SJSA1 (cell line): ENCODE measurements at regions not wholly inside any gene's neighbourhood (a gene's known extent, or its start where the extent isn't known, plus 50 kb on each side); places are given as distances from the start of the nearest gene placed in this dataset.

Experiments
- DNase-seq, 2 experiments: peaks; one replicate each; pipeline ENCODE4 v3.0.0-alpha.2; 2015 to 2020; ENCODE audit warnings: low spot score in 2 of 2, low read depth in 1 of 2
- H3K27ac ChIP-seq: fragments of 250-450 bp; sonication (Bioruptor Pico); 2 replicates; pipeline ENCODE4 v1.5.1; 2020; ENCODE audit warnings: mild to moderate bottlenecking, moderate library complexity
- H3K27me3 ChIP-seq: fragments of 250-450 bp; sonication (Bioruptor Pico); replicated peaks from 2 replicates; pipeline ENCODE4 v1.5.1; 2020; ENCODE audit warnings: mild to moderate bottlenecking, moderate library complexity
- H3K36me3 ChIP-seq: fragments of 250-450 bp; sonication (Bioruptor Pico); 2 replicates; pipeline ENCODE4 v1.5.1; 2020; ENCODE audit warnings: mild to moderate bottlenecking
- H3K4me1 ChIP-seq: fragments of 250-450 bp; sonication (Bioruptor Pico); replicated peaks from 2 replicates; pipeline ENCODE4 v1.6.1; 2021; ENCODE audit warnings: mild to moderate bottlenecking
- H3K4me3 ChIP-seq: fragments of 250-450 bp; sonication (Bioruptor Pico); 2 replicates; pipeline ENCODE4 v1.5.1; 2020; ENCODE audit warnings: mild to moderate bottlenecking
- H3K9me3 ChIP-seq: fragments of 250-450 bp; sonication (Bioruptor Pico); replicated peaks from 2 replicates; pipeline ENCODE4 v1.5.1; 2020; ENCODE audit warnings: mild to moderate bottlenecking

- no peaks in the 10 kb centered on the region for H3K36me3 ChIP-seq
- H3K27me3 ChIP-seq = no peaks in the 10 kb centered on the region
- no peaks in the 10 kb centered on the region for H3K9me3 ChIP-seq
- DNase-seq = no peak
- no peaks in the 10 kb centered on the region for H3K4me1 ChIP-seq
- no peak overlapping the region for H3K4me3 ChIP-seq
- no peak overlapping the region for H3K27ac ChIP-seq
Observed at GRCh38 chr16:51085271-51085670, 65.8 kb downstream of the SALL1 start.

GRCh38 chr16:51084074-51084928 lies 66.8 kb downstream of the SALL1 start:
- Histone ChIP-seq H3K27ac (no peak overlapping the region), H3K36me3 (no peaks in the 10 kb centered on the region), H3K9me3 (no peaks in the 10 kb centered on the region), H3K27me3 (no peaks in the 10 kb centered on the region), H3K4me1 (no peaks in the 10 kb centered on the region), H3K4me3 (no peak overlapping the region)
- no peak for DNase-seq

- H3K4me3 ChIP-seq = no peak overlapping the region
Observed at GRCh38 chr16:51072591-51072990, 78.5 kb downstream of the SALL1 start.

GRCh38 chr16:51071326-51071725 lies 79.7 kb downstream of the SALL1 start:
- Histone ChIP-seq H3K9me3 (no peaks in the 10 kb centered on the region), H3K4me1 (no peaks in the 10 kb centered on the region), H3K4me3 (no peak overlapping the region), H3K27me3 (0 out of 2 replicates have a peak, but pooled peaks cover 4% of the 10 kb centered on the region), H3K27ac (no peak overlapping the region), H3K36me3 (no peaks in the 10 kb centered on the region)
- no peak for DNase-seq

More at GRCh38 chr16:51072591-51072990, 78.5 kb downstream of the SALL1 start:
- Histone ChIP-seq H3K4me1 (no peaks in the 10 kb centered on the region), H3K27me3 (0 out of 2 replicates have a peak, but pooled peaks cover 4% of the 10 kb centered on the region), H3K27ac (no peak overlapping the region), H3K9me3 (no peaks in the 10 kb centered on the region), H3K36me3 (no peaks in the 10 kb centered on the region)
- DNase-seq = no peak

GRCh38 chr16:51067352-51067751 lies 83.7 kb downstream of the SALL1 start:
- no peaks in the 10 kb centered on the region for H3K4me1 ChIP-seq
- no peak overlapping the region for H3K4me3 ChIP-seq
- DNase-seq = no peak
- H3K9me3 ChIP-seq = no peaks in the 10 kb centered on the region
- H3K27me3 ChIP-seq = 0 out of 2 replicates have a peak, but pooled peaks cover 4% of the 10 kb centered on the region
- H3K36me3 ChIP-seq = no peaks in the 10 kb centered on the region
- H3K27ac ChIP-seq = no peak overlapping the region

GRCh38 chr16:51062039-51062438 lies 89.0 kb downstream of the SALL1 start:
- Histone ChIP-seq H3K27me3 (no peaks in the 10 kb centered on the region), H3K4me1 (no peaks in the 10 kb centered on the region), H3K27ac (no peak overlapping the region), H3K4me3 (no peak overlapping the region), H3K9me3 (no peaks in the 10 kb centered on the region), H3K36me3 (no peaks in the 10 kb centered on the region)
- DNase-seq = no peak

- no peak for DNase-seq
- Histone ChIP-seq H3K4me1 (no peaks in the 10 kb centered on the region), H3K9me3 (no peaks in the 10 kb centered on the region), H3K36me3 (no peaks in the 10 kb centered on the region), H3K4me3 (no peak overlapping the region), H3K27me3 (no peaks in the 10 kb centered on the region), H3K27ac (no peak overlapping the region)
Observed at GRCh38 chr16:51061328-51061727, 89.7 kb downstream of the SALL1 start.

GRCh38 chr16:51057969-51058337 lies 93.1 kb downstream of the SALL1 start:
- no peak for DNase-seq
- no peaks in the 10 kb centered on the region for H3K9me3 ChIP-seq
- H3K4me3 ChIP-seq = no peak overlapping the region
- no peaks in the 10 kb centered on the region for H3K4me1 ChIP-seq
- no peaks in the 10 kb centered on the region for H3K36me3 ChIP-seq
- no peak overlapping the region for H3K27ac ChIP-seq
- no peaks in the 10 kb centered on the region for H3K27me3 ChIP-seq

- H3K27me3 ChIP-seq = no peaks in the 10 kb centered on the region
- no peaks in the 10 kb centered on the region for H3K4me1 ChIP-seq
- no peak overlapping the region for H3K27ac ChIP-seq
- no peaks in the 10 kb centered on the region for H3K36me3 ChIP-seq
- no peak for DNase-seq
- no peak overlapping the region for H3K4me3 ChIP-seq
- no peaks in the 10 kb centered on the region for H3K9me3 ChIP-seq
Observed at GRCh38 chr16:51057102-51057793, 93.8 kb downstream of the SALL1 start.

GRCh38 chr16:51056331-51056730 lies 94.7 kb downstream of the SALL1 start:
- H3K27ac ChIP-seq = no peak overlapping the region
- no peak for DNase-seq
- H3K4me1 ChIP-seq = no peaks in the 10 kb centered on the region
- H3K36me3 ChIP-seq = no peaks in the 10 kb centered on the region
- no peak overlapping the region for H3K4me3 ChIP-seq
- no peaks in the 10 kb centered on the region for H3K27me3 ChIP-seq
- no peaks in the 10 kb centered on the region for H3K9me3 ChIP-seq

- DNase-seq = no peak
- Histone ChIP-seq H3K4me3 (no peak overlapping the region), H3K9me3 (no peaks in the 10 kb centered on the region), H3K27ac (no peak overlapping the region), H3K27me3 (no peaks in the 10 kb centered on the region), H3K4me1 (no peaks in the 10 kb centered on the region), H3K36me3 (no peaks in the 10 kb centered on the region)
Observed at GRCh38 chr16:51055434-51055833, 95.6 kb downstream of the SALL1 start.

- Histone ChIP-seq H3K27ac (no peak overlapping the region), H3K27me3 (no peaks in the 10 kb centered on the region), H3K9me3 (no peaks in the 10 kb centered on the region), H3K4me3 (no peak overlapping the region), H3K4me1 (no peaks in the 10 kb centered on the region), H3K36me3 (no peaks in the 10 kb centered on the region)
- DNase-seq = no peak
Observed at GRCh38 chr16:51053775-51054174, 97.3 kb downstream of the SALL1 start.

GRCh38 chr16:51051671-51052070 lies 99.4 kb downstream of the SALL1 start:
- Histone ChIP-seq H3K9me3 (no peaks in the 10 kb centered on the region), H3K27me3 (no peaks in the 10 kb centered on the region), H3K27ac (no peak overlapping the region), H3K4me1 (no peaks in the 10 kb centered on the region), H3K4me3 (no peak overlapping the region), H3K36me3 (no peaks in the 10 kb centered on the region)
- no peak for DNase-seq

- Histone ChIP-seq H3K4me3 (no peak overlapping the region), H3K27me3 (no peaks in the 10 kb centered on the region), H3K4me1 (no peaks in the 10 kb centered on the region), H3K36me3 (no peaks in the 10 kb centered on the region), H3K27ac (no peak overlapping the region), H3K9me3 (no peaks in the 10 kb centered on the region)
- no peak for DNase-seq
Observed at GRCh38 chr16:51050377-51050706, 100.7 kb downstream of the SALL1 start.
